ENCODE measurements at regions not wholly inside any gene's neighbourhood (a gene's known extent, or its start where the extent isn't known, plus 50 kb on each side); places are given as distances from the start of the nearest gene placed in this dataset.
A peak's percentile ranks its signal among the peaks of the same experiment; 100 is the strongest.

- TF ChIP-seq CTCF (IDR thresholded peaks at IDR 0.05; ENCODE audit: low read length) = no peak
- no peak for TF ChIP-seq EZH2 (IDR thresholded peaks at IDR 0.05; ENCODE audit: borderline replicate concordance, low read length)
- Histone ChIP-seq H3K4me1 (ENCODE audit: insufficient read depth, low read length, severe bottlenecking) (no peaks in the 10 kb centered on the region), H3F3A (ENCODE audit: insufficient read depth, low read length) (no peaks in the 10 kb centered on the region)
Observed at GRCh38 chr1:187262731-187263130, 434.0 kb downstream of the PLA2G4A start.

DNA sequence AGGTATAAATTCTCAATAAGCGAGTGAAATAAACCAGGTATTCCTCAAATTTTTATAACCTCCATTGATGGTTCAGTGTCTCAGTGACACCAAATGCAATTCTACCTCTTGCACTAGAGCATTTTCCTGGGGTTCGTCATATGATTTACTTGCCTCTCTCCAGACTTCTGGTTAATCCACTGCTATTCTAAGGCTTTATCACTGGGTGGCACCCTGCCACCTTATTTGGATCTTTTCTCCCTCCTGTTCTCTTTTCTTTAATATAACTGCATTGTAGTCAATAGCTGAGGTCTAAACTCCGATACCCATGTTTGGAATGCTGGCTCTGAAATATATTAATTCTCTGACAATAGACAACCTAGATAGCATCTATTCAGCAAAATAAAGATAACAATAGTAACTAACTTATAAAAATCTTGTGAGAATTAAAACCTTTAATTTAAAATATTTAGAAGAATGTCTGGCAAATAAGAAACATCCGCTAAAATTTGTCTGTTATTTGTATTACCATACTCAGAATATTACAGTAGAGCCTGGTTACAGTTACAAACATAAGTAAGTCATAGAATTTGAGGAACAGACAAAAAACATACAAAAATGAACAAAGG is 436.4 kb downstream of the PLA2G4A start:
- Histone ChIP-seq H3K4me2 (ENCODE audit: low read length) (no peak overlapping the region), H3K9me2 (ENCODE audit: low read depth, low read length) (no peaks in the 10 kb centered on the region), H3F3A (ENCODE audit: insufficient read depth, low read length) (no peaks in the 10 kb centered on the region), H3K4me1 (ENCODE audit: insufficient read depth, low read length, severe bottlenecking) (no peaks in the 10 kb centered on the region), H3K4me3 (ENCODE audit: low read depth, low read length, poor library complexity, severe bottlenecking) (no peak overlapping the region), H3K9ac (ENCODE audit: low read length) (no peak overlapping the region), H3K36me3 (ENCODE audit: insufficient read depth, low read length) (no peaks in the 10 kb centered on the region), H3K79me2 (ENCODE audit: insufficient read depth, low read length) (no peaks in the 10 kb centered on the region), H2AFZ (ENCODE audit: low read length) (no peak overlapping the region), H3K27me3 (ENCODE audit: insufficient read depth, low read length) (no peaks in the 10 kb centered on the region), H3K27ac (ENCODE audit: low read depth, low read length, poor library complexity, severe bottlenecking) (no peak overlapping the region), H3K9me3 (ENCODE audit: low read length) (no peaks in the 10 kb centered on the region), H4K20me1 (ENCODE audit: insufficient read depth, low read length) (no peaks in the 10 kb centered on the region)
- TF ChIP-seq CTCF (IDR thresholded peaks at IDR 0.05; ENCODE audit: low read length) = peak; percentile 52
- no peak for TF ChIP-seq EZH2 (IDR thresholded peaks at IDR 0.05; ENCODE audit: borderline replicate concordance, low read length)

More at GRCh38 chr1:187262731-187263130, 434.0 kb downstream of the PLA2G4A start:
- Histone ChIP-seq H2AFZ (ENCODE audit: low read length) (no peak overlapping the region), H3K4me2 (ENCODE audit: low read length) (no peak overlapping the region), H3K9me2 (ENCODE audit: low read depth, low read length) (no peaks in the 10 kb centered on the region), H4K20me1 (ENCODE audit: insufficient read depth, low read length) (no peaks in the 10 kb centered on the region), H3K36me3 (ENCODE audit: insufficient read depth, low read length) (no peaks in the 10 kb centered on the region), H3K4me3 (ENCODE audit: low read depth, low read length, poor library complexity, severe bottlenecking) (no peak overlapping the region), H3K9ac (ENCODE audit: low read length) (no peak overlapping the region), H3K27me3 (ENCODE audit: insufficient read depth, low read length) (no peaks in the 10 kb centered on the region), H3K79me2 (ENCODE audit: insufficient read depth, low read length) (no peaks in the 10 kb centered on the region), H3K27ac (ENCODE audit: low read depth, low read length, poor library complexity, severe bottlenecking) (no peak overlapping the region), H3K9me3 (ENCODE audit: low read length) (no peaks in the 10 kb centered on the region)

DNA sequence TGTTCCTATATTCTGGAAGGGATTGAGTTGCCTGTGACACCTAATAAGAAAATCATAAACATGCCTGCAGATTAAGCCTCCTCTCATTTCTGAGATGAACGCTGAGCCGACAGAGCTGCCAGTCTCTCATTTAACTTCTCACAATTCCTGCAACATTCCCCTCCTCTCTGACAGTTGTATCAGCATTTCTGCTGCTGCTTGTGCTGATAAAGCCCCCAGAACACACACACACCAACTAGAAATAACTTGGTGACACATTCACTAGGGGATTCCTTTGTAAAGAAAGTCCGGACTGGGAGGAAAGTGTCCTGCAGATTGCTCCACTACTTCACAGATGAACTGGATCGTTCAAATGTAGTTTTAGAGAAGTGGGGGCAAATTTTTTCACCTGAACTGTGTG is 437.3 kb downstream of the PLA2G4A start:
- no peaks in the 10 kb centered on the region for H4K20me1 ChIP-seq (ENCODE audit: insufficient read depth, low read length)
- H3K9me3 ChIP-seq (ENCODE audit: low read length) = no peaks in the 10 kb centered on the region
- H2AFZ ChIP-seq (ENCODE audit: low read length) = no peak overlapping the region
- H3K4me1 ChIP-seq (ENCODE audit: insufficient read depth, low read length, severe bottlenecking) = no peaks in the 10 kb centered on the region
- H3K9me2 ChIP-seq (ENCODE audit: low read depth, low read length) = no peaks in the 10 kb centered on the region
- no peak overlapping the region for H3K27ac ChIP-seq (ENCODE audit: low read depth, low read length, poor library complexity, severe bottlenecking)
- H3K27me3 ChIP-seq (ENCODE audit: insufficient read depth, low read length) = no peaks in the 10 kb centered on the region
- no peak overlapping the region for H3K4me3 ChIP-seq (ENCODE audit: low read depth, low read length, poor library complexity, severe bottlenecking)
- no peaks in the 10 kb centered on the region for H3F3A ChIP-seq (ENCODE audit: insufficient read depth, low read length)
- H3K9ac ChIP-seq (ENCODE audit: low read length) = no peak overlapping the region
- H3K4me2 ChIP-seq (ENCODE audit: low read length) = no peak overlapping the region
- no peak for TF ChIP-seq EZH2 (IDR thresholded peaks at IDR 0.05; ENCODE audit: borderline replicate concordance, low read length)
- TF ChIP-seq CTCF (IDR thresholded peaks at IDR 0.05; ENCODE audit: low read length) = no peak
- no peaks in the 10 kb centered on the region for H3K79me2 ChIP-seq (ENCODE audit: insufficient read depth, low read length)
- H3K36me3 ChIP-seq (ENCODE audit: insufficient read depth, low read length) = no peaks in the 10 kb centered on the region
